Body of pancreas (tissue), 4 donors: ENCODE measurements at regions not wholly inside any gene's neighbourhood (a gene's known extent, or its start where the extent isn't known, plus 50 kb on each side); places are given as distances from the start of the nearest gene placed in this dataset.

ENCODE experiments used
- POLR2A ChIP-seq, 3 donors: fragments of 450-650 bp; IDR thresholded peaks; one replicate each; pipeline ENCODE4 v1.6.1; 2016; ENCODE audit warnings: antibody characterized with exemption in 3 of 3, mild to moderate bottlenecking in 2 of 3
- TF ChIP-seq, protein P1 (sequence below), 7 experiments: fragments of 450-650 bp in 4 of 7; fragments of 200-600 bp in 3 of 7; sonication (generic) in 3 of 7; IDR thresholded peaks; one replicate each; pipeline ENCODE4 v1.5.1; 2016 to 2019; ENCODE audit warnings: antibody characterized with exemption in 7 of 7

DNA sequence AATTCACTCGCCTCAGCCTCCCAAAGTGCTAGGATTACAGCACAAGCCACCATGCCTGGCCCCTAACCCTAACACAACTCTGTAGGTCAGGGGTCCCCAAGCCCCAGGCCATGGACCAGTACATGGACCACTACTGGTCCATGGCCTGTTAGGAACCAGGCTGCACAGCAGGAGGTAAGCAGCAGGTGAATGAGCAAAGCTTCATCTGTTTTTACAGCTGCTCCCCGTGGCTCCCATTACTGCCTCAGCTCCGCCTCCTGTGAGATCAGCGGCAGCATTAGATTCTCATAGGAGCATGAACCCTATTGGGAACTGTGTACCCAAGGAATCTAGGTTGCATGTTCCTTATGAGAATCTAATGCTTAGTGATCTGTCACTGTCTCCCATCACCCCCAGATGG, 201.7 kb downstream of the NRP2 start:
- TF ChIP-seq, protein P1, sequence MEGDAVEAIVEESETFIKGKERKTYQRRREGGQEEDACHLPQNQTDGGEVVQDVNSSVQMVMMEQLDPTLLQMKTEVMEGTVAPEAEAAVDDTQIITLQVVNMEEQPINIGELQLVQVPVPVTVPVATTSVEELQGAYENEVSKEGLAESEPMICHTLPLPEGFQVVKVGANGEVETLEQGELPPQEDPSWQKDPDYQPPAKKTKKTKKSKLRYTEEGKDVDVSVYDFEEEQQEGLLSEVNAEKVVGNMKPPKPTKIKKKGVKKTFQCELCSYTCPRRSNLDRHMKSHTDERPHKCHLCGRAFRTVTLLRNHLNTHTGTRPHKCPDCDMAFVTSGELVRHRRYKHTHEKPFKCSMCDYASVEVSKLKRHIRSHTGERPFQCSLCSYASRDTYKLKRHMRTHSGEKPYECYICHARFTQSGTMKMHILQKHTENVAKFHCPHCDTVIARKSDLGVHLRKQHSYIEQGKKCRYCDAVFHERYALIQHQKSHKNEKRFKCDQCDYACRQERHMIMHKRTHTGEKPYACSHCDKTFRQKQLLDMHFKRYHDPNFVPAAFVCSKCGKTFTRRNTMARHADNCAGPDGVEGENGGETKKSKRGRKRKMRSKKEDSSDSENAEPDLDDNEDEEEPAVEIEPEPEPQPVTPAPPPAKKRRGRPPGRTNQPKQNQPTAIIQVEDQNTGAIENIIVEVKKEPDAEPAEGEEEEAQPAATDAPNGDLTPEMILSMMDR (IDR thresholded peaks at IDR 0.05): no peak
- no peak for TF ChIP-seq POLR2A (IDR thresholded peaks at IDR 0.05)
